Neural crest cell (in vitro differentiated cells): ENCODE measurements at regions not wholly inside any gene's neighbourhood (a gene's known extent, or its start where the extent isn't known, plus 50 kb on each side); places are given as distances from the start of the nearest gene placed in this dataset.

ENCODE experiments used
- DNase-seq: peaks from one replicate; pipeline ENCODE4 v3.0.0; 2021; ENCODE audit warnings: low read depth, mixed read lengths, low spot score
- H3K27ac Mint-ChIP-seq: one replicate; pipeline ENCODE4 v1.8.0; 2021; ENCODE audit warnings: mild to moderate bottlenecking, mixed read lengths; ENCODE audit not compliant: unreplicated experiment
- H3K27me3 Mint-ChIP-seq: 2 replicates; pipeline ENCODE4 v1.8.0; 2021; ENCODE audit warnings: low read depth, mild to moderate bottlenecking, mixed read lengths
- H3K36me3 Mint-ChIP-seq: 2 replicates; pipeline ENCODE4 v1.8.0; 2021; ENCODE audit warnings: low read depth, mild to moderate bottlenecking, mixed read lengths
- H3K4me1 Mint-ChIP-seq: 2 replicates; pipeline ENCODE4 v1.8.0; 2021; ENCODE audit warnings: mixed read lengths
- H3K4me3 Mint-ChIP-seq: one replicate; pipeline ENCODE4 v1.8.0; 2021; ENCODE audit warnings: mild to moderate bottlenecking, mixed read lengths
- H3K9me3 Mint-ChIP-seq: 2 replicates; pipeline ENCODE4 v1.8.0; 2021; ENCODE audit warnings: mixed read lengths
- TF ChIP-seq, protein P1 (sequence below): fragments of 200-600 bp; sonication (generic); conservative IDR thresholded peaks from 2 replicates; pipeline ENCODE4 v1.5.0; 2021; ENCODE audit warnings: antibody characterized with exemption, mild to moderate bottlenecking

DNA sequence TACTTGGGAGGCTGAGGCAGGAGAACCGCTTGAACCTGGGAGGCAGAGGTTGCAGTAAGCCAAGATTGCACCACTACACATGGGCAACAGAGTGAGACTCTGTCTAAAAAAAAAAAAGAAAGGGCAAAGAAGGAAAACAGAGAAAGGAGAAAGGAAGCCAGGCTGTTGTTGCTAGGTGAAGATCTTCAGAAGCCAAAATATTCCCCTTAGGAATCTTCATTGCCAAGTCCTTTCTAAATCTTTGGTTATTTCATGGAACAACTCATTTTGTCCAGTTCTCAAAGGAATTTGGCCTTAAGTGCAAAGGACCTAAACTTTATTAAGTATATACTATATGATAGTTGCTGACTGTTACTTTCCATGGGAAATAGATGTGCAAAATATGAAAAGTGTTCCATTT lies 59.2 kb upstream of the OSBPL11 start:
- no peak for DNase-seq
- Mint-ChIP-seq H3K4me1 (peaks cover 5% of the 10 kb centered on the region), H3K27ac (no peak overlapping the region), H3K36me3 (no peaks in the 10 kb centered on the region), H3K27me3 (no peaks in the 10 kb centered on the region), H3K4me3 (no peak overlapping the region), H3K9me3 (no peaks in the 10 kb centered on the region)
- TF ChIP-seq, protein P1, sequence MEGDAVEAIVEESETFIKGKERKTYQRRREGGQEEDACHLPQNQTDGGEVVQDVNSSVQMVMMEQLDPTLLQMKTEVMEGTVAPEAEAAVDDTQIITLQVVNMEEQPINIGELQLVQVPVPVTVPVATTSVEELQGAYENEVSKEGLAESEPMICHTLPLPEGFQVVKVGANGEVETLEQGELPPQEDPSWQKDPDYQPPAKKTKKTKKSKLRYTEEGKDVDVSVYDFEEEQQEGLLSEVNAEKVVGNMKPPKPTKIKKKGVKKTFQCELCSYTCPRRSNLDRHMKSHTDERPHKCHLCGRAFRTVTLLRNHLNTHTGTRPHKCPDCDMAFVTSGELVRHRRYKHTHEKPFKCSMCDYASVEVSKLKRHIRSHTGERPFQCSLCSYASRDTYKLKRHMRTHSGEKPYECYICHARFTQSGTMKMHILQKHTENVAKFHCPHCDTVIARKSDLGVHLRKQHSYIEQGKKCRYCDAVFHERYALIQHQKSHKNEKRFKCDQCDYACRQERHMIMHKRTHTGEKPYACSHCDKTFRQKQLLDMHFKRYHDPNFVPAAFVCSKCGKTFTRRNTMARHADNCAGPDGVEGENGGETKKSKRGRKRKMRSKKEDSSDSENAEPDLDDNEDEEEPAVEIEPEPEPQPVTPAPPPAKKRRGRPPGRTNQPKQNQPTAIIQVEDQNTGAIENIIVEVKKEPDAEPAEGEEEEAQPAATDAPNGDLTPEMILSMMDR = no peak

DNA sequence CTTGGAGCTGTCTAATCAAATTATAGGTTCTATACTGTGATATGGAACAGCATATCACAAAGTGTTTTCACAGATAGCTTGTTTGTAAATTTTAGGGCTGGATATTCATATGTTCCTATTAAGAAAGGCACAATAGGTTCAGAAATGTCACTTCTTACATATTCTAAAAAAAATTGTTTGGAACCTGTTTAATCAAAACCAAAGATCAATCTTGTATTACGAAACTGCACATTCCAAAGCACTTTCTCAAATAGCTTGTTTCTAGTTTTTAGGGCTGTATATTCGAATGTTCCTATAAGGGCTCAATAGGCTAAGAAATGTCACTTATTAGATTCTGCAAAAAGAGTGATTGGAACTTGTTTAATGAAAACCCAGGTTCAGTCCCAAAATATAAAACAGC lies 67.4 kb upstream of the OSBPL11 start:
- no peak for DNase-seq
- TF ChIP-seq, protein P1 = no peak
- Mint-ChIP-seq H3K4me1 (no peaks in the 10 kb centered on the region), H3K27ac (no peak overlapping the region), H3K27me3 (no peaks in the 10 kb centered on the region), H3K36me3 (no peaks in the 10 kb centered on the region), H3K4me3 (no peak overlapping the region), H3K9me3 (no peaks in the 10 kb centered on the region)

GRCh38 chr3:125670352-125670751 lies 75.1 kb upstream of the OSBPL11 start:
- no peaks in the 10 kb centered on the region for H3K9me3 Mint-ChIP-seq
- H3K4me3 Mint-ChIP-seq = no peak overlapping the region
- no peaks in the 10 kb centered on the region for H3K36me3 Mint-ChIP-seq
- no peak for DNase-seq
- H3K27me3 Mint-ChIP-seq = no peaks in the 10 kb centered on the region
- H3K27ac Mint-ChIP-seq = no peak overlapping the region
- H3K4me1 Mint-ChIP-seq = no peaks in the 10 kb centered on the region
- TF ChIP-seq, protein P1 = no peak

DNA sequence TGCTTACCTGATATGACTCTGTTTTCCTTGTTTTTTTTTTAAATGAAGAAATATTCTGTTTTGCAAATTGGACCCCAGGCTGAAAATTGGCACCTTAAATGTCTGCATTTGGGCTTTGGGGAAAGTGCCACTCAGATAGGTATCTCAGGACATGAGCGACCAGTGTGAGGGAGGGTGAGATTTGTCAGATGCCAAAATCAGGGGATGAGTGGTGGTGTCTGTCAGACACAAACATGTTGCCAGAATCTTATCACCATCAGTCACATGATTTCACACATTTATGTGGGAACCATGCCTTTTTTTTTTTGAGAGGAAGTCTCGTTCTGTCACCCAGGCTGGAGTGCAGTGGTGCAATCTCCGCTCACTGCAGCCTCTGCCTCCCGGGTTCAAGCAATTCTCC lies 75.6 kb upstream of the OSBPL11 start:
- no peak overlapping the region for H3K4me3 Mint-ChIP-seq
- no peaks in the 10 kb centered on the region for H3K4me1 Mint-ChIP-seq
- H3K9me3 Mint-ChIP-seq = no peaks in the 10 kb centered on the region
- no peaks in the 10 kb centered on the region for H3K36me3 Mint-ChIP-seq
- H3K27me3 Mint-ChIP-seq = no peaks in the 10 kb centered on the region
- no peak overlapping the region for H3K27ac Mint-ChIP-seq
- no peak for DNase-seq
- TF ChIP-seq, protein P1 = no peak

DNA sequence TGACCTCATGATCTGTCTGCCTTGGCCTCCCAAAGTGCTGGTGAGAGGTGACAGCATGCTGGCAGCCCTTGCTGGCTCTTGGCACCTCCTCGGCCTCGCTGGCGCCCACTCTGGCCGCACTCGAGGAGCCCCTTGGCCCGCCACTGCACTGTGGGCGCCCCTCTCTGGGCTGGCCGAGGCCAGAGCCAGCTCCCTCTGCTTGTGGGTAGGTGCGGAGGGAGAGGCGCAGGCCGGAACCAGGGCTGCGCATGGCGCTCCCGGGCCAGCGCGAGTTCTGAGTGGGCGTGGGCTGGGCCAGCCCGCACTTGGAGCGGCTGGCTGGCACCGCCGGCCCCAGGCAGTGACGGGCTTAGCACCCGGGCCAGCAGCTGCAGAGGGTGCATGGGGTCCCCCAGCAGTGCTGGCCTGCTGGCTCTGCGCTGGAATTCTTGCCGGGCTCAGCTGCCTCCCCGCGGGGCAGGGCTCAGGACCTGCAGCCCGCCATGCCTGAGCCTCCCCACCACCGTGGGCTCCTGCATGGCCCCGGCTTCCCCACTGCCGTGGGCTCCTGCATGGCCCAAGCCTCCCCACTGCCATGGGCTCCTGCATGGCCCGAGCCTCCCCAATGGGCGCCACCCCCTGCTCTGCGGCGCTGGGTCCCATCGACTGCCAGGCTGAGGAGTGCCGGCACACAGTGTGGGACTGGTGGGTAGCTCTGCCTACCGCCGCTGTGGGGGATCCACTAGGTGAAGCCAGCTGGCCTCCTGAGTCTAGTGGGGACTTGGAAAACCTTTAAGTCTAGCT lies 76.4 kb upstream of the OSBPL11 start:
- no peak for DNase-seq
- no peaks in the 10 kb centered on the region for H3K27me3 Mint-ChIP-seq
- TF ChIP-seq, protein P1 = no peak
- no peaks in the 10 kb centered on the region for H3K9me3 Mint-ChIP-seq
- no peak overlapping the region for H3K27ac Mint-ChIP-seq
- H3K4me3 Mint-ChIP-seq = no peak overlapping the region
- no peaks in the 10 kb centered on the region for H3K36me3 Mint-ChIP-seq
- no peaks in the 10 kb centered on the region for H3K4me1 Mint-ChIP-seq
